Liver (tissue), 3 donors: ENCODE measurements at regions not wholly inside any gene's neighbourhood (a gene's known extent, or its start where the extent isn't known, plus 50 kb on each side); places are given as distances from the start of the nearest gene placed in this dataset.

Experiments used
- FOXA2 ChIP-seq: IDR thresholded peaks from 2 replicates; pipeline ENCODE4 v1.6.1; 2016; ENCODE audit warnings: antibody characterized with exemption
- HNF4A ChIP-seq, 2 donors: conservative IDR thresholded peaks; 2 replicates each; pipeline ENCODE4 v1.6.1; 2016; ENCODE audit warnings: antibody characterized with exemption in 2 of 2, mild to moderate bottlenecking in 2 of 2
- HNF4G ChIP-seq: IDR thresholded peaks from 2 replicates; pipeline ENCODE4 v1.6.1; 2016; ENCODE audit warnings: antibody characterized with exemption
- RAD21 ChIP-seq, 2 donors: IDR thresholded peaks; 2 replicates each; pipeline ENCODE4 v1.6.1; 2016; ENCODE audit warnings: antibody characterized with exemption in 2 of 2, mild to moderate bottlenecking in 2 of 2
- TAF1 ChIP-seq: conservative IDR thresholded peaks from 2 replicates; pipeline ENCODE4 v1.6.1; 2016; ENCODE audit warnings: antibody characterized with exemption, mild to moderate bottlenecking
- YY1 ChIP-seq: IDR thresholded peaks from 2 replicates; pipeline ENCODE4 v1.6.1; 2016; ENCODE audit warnings: antibody characterized with exemption, mild to moderate bottlenecking
- TF ChIP-seq, protein P1 (sequence below): IDR thresholded peaks from 2 replicates; pipeline ENCODE4 v1.6.1; 2016; ENCODE audit warnings: antibody characterized with exemption
- TF ChIP-seq, protein P2 (sequence below): fragments of 150-350 bp; IDR thresholded peaks from 2 replicates; pipeline ENCODE4 v1.5.1; 2017; ENCODE audit warnings: improper control_type of control experiment, low read depth, low read length; ENCODE audit not compliant: missing input control
- TF ChIP-seq, protein P3 (sequence below): IDR thresholded peaks from 2 replicates; pipeline ENCODE4 v1.6.1; 2016; ENCODE audit warnings: antibody characterized with exemption
- TF ChIP-seq, protein P4 (sequence below): IDR thresholded peaks from 2 replicates; pipeline ENCODE4 v1.6.1; 2016; ENCODE audit warnings: antibody characterized with exemption, mild to moderate bottlenecking
- donor health status: healthy.
- donor health status: healthy.

DNA sequence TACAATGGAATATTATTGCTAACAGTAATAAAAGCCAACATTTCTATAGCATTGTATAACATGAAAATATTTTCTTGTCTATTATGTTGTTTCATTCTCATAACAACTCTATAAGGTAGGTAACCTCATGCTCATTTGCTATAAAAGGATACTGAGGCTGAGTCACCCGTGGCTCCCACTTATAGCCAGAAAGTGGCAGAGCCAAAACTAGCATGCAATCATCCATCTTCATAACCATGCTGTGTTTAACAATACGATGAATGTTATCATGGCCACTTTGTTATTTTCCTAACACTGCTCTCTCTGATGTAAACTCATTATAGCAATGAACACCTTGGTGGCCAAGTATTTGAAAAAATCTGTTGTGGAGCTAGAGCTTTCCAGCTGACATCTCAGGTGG, 80.8 kb upstream of the JUN start:
- TF ChIP-seq, protein P1, sequence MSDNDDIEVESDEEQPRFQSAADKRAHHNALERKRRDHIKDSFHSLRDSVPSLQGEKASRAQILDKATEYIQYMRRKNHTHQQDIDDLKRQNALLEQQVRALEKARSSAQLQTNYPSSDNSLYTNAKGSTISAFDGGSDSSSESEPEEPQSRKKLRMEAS, result no peak
- TF ChIP-seq, protein P2, sequence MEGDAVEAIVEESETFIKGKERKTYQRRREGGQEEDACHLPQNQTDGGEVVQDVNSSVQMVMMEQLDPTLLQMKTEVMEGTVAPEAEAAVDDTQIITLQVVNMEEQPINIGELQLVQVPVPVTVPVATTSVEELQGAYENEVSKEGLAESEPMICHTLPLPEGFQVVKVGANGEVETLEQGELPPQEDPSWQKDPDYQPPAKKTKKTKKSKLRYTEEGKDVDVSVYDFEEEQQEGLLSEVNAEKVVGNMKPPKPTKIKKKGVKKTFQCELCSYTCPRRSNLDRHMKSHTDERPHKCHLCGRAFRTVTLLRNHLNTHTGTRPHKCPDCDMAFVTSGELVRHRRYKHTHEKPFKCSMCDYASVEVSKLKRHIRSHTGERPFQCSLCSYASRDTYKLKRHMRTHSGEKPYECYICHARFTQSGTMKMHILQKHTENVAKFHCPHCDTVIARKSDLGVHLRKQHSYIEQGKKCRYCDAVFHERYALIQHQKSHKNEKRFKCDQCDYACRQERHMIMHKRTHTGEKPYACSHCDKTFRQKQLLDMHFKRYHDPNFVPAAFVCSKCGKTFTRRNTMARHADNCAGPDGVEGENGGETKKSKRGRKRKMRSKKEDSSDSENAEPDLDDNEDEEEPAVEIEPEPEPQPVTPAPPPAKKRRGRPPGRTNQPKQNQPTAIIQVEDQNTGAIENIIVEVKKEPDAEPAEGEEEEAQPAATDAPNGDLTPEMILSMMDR, result no peak
- TF ChIP-seq TAF1 (no peak), RAD21 (IDR thresholded peaks at IDR 0.05) (no peak), FOXA2 (no peak), YY1 (no peak), HNF4A (conservative IDR thresholded peaks at IDR 0.05) (no peak), HNF4G (no peak)
- TF ChIP-seq, protein P3, sequence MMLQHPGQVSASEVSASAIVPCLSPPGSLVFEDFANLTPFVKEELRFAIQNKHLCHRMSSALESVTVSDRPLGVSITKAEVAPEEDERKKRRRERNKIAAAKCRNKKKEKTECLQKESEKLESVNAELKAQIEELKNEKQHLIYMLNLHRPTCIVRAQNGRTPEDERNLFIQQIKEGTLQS, result no peak
- TF ChIP-seq, protein P4, sequence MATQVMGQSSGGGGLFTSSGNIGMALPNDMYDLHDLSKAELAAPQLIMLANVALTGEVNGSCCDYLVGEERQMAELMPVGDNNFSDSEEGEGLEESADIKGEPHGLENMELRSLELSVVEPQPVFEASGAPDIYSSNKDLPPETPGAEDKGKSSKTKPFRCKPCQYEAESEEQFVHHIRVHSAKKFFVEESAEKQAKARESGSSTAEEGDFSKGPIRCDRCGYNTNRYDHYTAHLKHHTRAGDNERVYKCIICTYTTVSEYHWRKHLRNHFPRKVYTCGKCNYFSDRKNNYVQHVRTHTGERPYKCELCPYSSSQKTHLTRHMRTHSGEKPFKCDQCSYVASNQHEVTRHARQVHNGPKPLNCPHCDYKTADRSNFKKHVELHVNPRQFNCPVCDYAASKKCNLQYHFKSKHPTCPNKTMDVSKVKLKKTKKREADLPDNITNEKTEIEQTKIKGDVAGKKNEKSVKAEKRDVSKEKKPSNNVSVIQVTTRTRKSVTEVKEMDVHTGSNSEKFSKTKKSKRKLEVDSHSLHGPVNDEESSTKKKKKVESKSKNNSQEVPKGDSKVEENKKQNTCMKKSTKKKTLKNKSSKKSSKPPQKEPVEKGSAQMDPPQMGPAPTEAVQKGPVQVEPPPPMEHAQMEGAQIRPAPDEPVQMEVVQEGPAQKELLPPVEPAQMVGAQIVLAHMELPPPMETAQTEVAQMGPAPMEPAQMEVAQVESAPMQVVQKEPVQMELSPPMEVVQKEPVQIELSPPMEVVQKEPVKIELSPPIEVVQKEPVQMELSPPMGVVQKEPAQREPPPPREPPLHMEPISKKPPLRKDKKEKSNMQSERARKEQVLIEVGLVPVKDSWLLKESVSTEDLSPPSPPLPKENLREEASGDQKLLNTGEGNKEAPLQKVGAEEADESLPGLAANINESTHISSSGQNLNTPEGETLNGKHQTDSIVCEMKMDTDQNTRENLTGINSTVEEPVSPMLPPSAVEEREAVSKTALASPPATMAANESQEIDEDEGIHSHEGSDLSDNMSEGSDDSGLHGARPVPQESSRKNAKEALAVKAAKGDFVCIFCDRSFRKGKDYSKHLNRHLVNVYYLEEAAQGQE, result no peak
